ENCODE measurements at regions not wholly inside any gene's neighbourhood (a gene's known extent, or its start where the extent isn't known, plus 50 kb on each side); places are given as distances from the start of the nearest gene placed in this dataset.

DNA sequence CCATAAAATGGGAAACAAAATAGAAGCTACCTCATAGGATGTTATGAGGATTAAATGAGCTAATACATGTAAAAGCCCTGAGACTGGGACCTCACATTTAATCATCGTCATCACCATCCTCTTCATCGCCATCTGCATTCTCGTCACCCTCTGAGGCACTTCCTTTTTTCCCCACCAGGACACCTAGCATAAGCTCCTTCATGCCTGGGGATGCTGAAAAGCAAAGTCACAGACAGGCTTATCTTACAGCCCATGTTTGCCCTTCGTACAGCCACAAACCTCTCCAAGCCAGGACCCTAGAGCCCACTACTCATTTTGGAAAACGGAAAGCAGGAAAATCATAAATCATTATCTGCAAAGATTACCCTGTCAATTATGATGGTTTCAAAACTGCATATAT is 249.6 kb downstream of the GPAM start:
- TF ChIP-seq, protein P1, sequence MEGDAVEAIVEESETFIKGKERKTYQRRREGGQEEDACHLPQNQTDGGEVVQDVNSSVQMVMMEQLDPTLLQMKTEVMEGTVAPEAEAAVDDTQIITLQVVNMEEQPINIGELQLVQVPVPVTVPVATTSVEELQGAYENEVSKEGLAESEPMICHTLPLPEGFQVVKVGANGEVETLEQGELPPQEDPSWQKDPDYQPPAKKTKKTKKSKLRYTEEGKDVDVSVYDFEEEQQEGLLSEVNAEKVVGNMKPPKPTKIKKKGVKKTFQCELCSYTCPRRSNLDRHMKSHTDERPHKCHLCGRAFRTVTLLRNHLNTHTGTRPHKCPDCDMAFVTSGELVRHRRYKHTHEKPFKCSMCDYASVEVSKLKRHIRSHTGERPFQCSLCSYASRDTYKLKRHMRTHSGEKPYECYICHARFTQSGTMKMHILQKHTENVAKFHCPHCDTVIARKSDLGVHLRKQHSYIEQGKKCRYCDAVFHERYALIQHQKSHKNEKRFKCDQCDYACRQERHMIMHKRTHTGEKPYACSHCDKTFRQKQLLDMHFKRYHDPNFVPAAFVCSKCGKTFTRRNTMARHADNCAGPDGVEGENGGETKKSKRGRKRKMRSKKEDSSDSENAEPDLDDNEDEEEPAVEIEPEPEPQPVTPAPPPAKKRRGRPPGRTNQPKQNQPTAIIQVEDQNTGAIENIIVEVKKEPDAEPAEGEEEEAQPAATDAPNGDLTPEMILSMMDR (IDR thresholded peaks at IDR 0.05), result no peak
- TF ChIP-seq EP300 (IDR thresholded peaks at IDR 0.05), result no peak
- no peak for TF ChIP-seq POLR2A (IDR thresholded peaks at IDR 0.05)
